ENCODE measurements at regions not wholly inside any gene's neighbourhood (a gene's known extent, or its start where the extent isn't known, plus 50 kb on each side); places are given as distances from the start of the nearest gene placed in this dataset.

DNA sequence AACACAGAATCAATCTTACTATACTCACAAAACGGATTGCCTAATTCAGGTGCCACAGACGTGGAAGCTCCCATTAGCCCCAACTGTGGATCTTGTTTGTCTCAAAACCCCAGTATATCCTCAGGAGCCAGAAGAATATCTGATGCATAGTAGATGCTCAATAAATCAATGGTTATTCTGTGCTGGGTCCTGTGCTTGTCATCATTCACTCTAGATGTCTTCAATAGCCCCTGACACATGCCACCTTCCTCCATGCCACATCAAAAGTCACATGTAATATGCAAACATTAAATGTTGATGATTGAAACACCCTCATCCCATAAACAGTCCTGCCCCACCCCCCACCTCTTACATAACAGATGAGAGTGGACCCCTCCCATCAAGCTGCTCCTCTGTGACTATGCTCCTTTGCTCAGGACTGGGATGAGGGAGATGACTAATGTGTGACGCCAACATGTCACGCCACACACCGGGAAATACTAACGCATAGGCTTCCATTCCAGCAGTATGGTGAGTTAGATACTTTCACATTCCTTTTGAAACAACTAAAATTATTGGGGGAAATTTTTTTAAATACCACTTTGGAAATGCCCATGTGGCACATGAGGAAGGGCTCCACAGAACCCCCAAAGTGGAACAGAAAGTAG, 267.6 kb upstream of the SDK2 start:
- POLR2A ChIA-PET = no interaction called here
- H3K27ac ChIP-seq (ENCODE audit: extremely low read length, insufficient read depth, low read length) = no peak overlapping the region
- DNase-seq (ENCODE audit: low spot score) (no peak), ATAC-seq (no peak), FAIRE-seq (no peak)
- no peaks in the 10 kb centered on the region for H3K36me3 ChIP-seq (replicated peaks in 1 of 2; ENCODE audit: control insufficient read depth in 1 of 2, insufficient read depth in 2 of 2, low read length in 2 of 2)
- H2AFZ ChIP-seq (ENCODE audit: low read length) = no peak overlapping the region
- intact Hi-C loops (cut with micrococcal nuclease; ENCODE audit: unreplicated experiment) (no loop called here), in situ Hi-C loops (cut with HindIII; ENCODE audit: extremely low pct_ligation_motif_present, low pct_unique_long_range_greater_than_20kb) (no loop called here)
- peaks cover 0 to 8% of the 10 kb centered on the region in 2 experiments; a peak in 1 of 5 replicates for H3K27me3 ChIP-seq (ENCODE audit: control insufficient read depth in 1 of 2, insufficient read depth in 2 of 2, low read length in 2 of 2)
- no peak overlapping the region for H3K4me3 ChIP-seq (replicated peaks in 1 of 3; ENCODE audit: insufficient read depth in 1 of 3, low read depth in 2 of 3, low read length in 3 of 3)
- no peak overlapping the region for H3K4me2 ChIP-seq (ENCODE audit: low read depth, low read length)
- H3K79me2 ChIP-seq (ENCODE audit: insufficient read depth, low read length) = no peaks in the 10 kb centered on the region
- TF ChIP-seq KLF16 (CRISPR knock-in tag; IDR thresholded peaks at IDR 0.05) (no peak), HOXA7 (CRISPR knock-in tag; IDR thresholded peaks at IDR 0.05) (no peak), ZNF234 (CRISPR knock-in tag; conservative IDR thresholded peaks at IDR 0.05) (no peak), ELF4 (CRISPR knock-in tag; IDR thresholded peaks at IDR 0.05; ENCODE audit: borderline replicate concordance) (no peak), PAX8 (CRISPR knock-in tag; IDR thresholded peaks at IDR 0.05; ENCODE audit: borderline replicate concordance) (no peak), ZNF558 (CRISPR knock-in tag; IDR thresholded peaks at IDR 0.05; ENCODE audit: borderline replicate concordance) (no peak), TMF1 (CRISPR knock-in tag; IDR thresholded peaks at IDR 0.05; ENCODE audit: low read depth) (no peak), ZNF549 (CRISPR knock-in tag; IDR thresholded peaks at IDR 0.05) (no peak), ZNF367 (CRISPR knock-in tag; IDR thresholded peaks at IDR 0.05; ENCODE audit: borderline replicate concordance) (no peak), ZNF460 (CRISPR knock-in tag; IDR thresholded peaks at IDR 0.05; ENCODE audit: borderline replicate concordance) (no peak), JUN (CRISPR knock-in tag; IDR thresholded peaks at IDR 0.05) (no peak), ZNF124 (CRISPR knock-in tag; IDR thresholded peaks at IDR 0.05) (no peak), RAD51 (IDR thresholded peaks at IDR 0.05; ENCODE audit: borderline replicate concordance) (no peak), SPEN (CRISPR knock-in tag; IDR thresholded peaks at IDR 0.05; ENCODE audit: low read depth) (no peak)
- TF ChIP-seq, protein P1, sequence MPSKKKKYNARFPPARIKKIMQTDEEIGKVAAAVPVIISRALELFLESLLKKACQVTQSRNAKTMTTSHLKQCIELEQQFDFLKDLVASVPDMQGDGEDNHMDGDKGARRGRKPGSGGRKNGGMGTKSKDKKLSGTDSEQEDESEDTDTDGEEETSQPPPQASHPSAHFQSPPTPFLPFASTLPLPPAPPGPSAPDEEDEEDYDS (CRISPR knock-in tag; IDR thresholded peaks at IDR 0.05) = no peak
- TF ChIP-seq, protein P2, sequence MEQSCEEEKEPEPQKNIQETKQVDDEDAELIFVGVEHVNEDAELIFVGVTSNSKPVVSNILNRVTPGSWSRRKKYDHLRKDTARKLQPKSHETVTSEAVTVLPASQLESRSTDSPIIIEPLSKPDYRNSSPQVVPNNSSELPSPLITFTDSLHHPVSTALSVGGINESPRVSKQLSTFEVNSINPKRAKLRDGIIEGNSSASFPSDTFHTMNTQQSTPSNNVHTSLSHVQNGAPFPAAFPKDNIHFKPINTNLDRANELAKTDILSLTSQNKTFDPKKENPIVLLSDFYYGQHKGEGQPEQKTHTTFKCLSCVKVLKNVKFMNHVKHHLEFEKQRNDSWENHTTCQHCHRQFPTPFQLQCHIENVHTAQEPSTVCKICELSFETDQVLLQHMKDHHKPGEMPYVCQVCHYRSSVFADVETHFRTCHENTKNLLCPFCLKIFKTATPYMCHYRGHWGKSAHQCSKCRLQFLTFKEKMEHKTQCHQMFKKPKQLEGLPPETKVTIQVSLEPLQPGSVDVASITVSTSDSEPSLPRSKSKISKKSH (CRISPR knock-in tag; IDR thresholded peaks at IDR 0.05; ENCODE audit: borderline replicate concordance) = no peak
- TF ChIP-seq, protein P3, sequence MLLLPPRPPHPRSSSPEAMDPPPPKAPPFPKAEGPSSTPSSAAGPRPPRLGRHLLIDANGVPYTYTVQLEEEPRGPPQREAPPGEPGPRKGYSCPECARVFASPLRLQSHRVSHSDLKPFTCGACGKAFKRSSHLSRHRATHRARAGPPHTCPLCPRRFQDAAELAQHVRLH (CRISPR knock-in tag; IDR thresholded peaks at IDR 0.05; ENCODE audit: borderline replicate concordance, low read depth) = no peak
- no peaks in the 10 kb centered on the region for H4K20me1 ChIP-seq (ENCODE audit: insufficient read depth, low read length)
- 27% methylated on average over 6 of the region's 6 CpGs for WGBS (ENCODE audit: low lambda C conversion rate)
- no peaks in the 10 kb centered on the region for H3K4me1 ChIP-seq (ENCODE audit: insufficient read depth, low read length)
- BruUV-seq (replicated peaks) = no TSS peak
- no peak overlapping the region for H3K9ac ChIP-seq (ENCODE audit: insufficient read depth, low read depth, low read length)
- CTCF ChIA-PET (ENCODE audit: low intra/inter-chr PET ratio, low total read pairs) = no interaction called here
- H3K9me3 ChIP-seq (ENCODE audit: low read length) = peaks cover 12% of the 10 kb centered on the region

Data from HepG2 (cell line).